B cell (primary cell): ENCODE measurements at regions not wholly inside any gene's neighbourhood (a gene's known extent, or its start where the extent isn't known, plus 50 kb on each side); places are given as distances from the start of the nearest gene placed in this dataset.

Experiments
- ATAC-seq: fragments of 200-7000 bp; cut with Tn5 transposase; one replicate; pipeline ENCODE4 v1.10.0; 2021; ENCODE audit warnings: low read depth, mild to moderate bottlenecking, moderate number of reproducible peaks, moderate library complexity
- CTCF ChIA-PET: fragments of 350-600 bp; sonication (Branson Sonifier 250); formaldehyde crosslinking; loops from one replicate; lab custom pipeline; 2021; ENCODE audit warnings: antibody characterized with exemption, inconsistent platforms; lab: Charles Lee
- POLR2A ChIA-PET: fragments of 350-600 bp; sonication (Branson Sonifier 250); formaldehyde crosslinking; loops from one replicate; lab custom pipeline; 2021; ENCODE audit warnings: antibody characterized with exemption; lab: Charles Lee
- DNase-seq: peaks from one replicate; pipeline ENCODE4 v3.0.0; 2013
- H2AFZ ChIP-seq: 2 replicates; pipeline ENCODE4 v1.6.1; 2012; ENCODE audit warnings: mild to moderate bottlenecking, low read depth, low read length; ENCODE audit not compliant: insufficient read depth, poor library complexity, severe bottlenecking
- H3K27ac ChIP-seq, 2 donors: 1 replicate in 1 of 2; 2 replicates in 1 of 2; pipeline ENCODE4 v1.5.1; 2012 to 2013; ENCODE audit warnings: low read length in 2 of 2, mild to moderate bottlenecking in 2 of 2, moderate library complexity in 1 of 2
- H3K27me3 ChIP-seq, 4 experiments: fragments of 200-600 bp in 1 of 4; sonication (generic) in 1 of 4; replicated peaks in 1 of 4; 1 replicate in 2 of 4; 2 replicates in 2 of 4; pipeline versions ENCODE4 v1.6.1 to v1.7.0; 2013 to 2016; ENCODE audit warnings: low read length in 3 of 4, mild to moderate bottlenecking in 2 of 4, mixed read lengths in 1 of 4, moderate library complexity in 1 of 4; ENCODE audit not compliant: insufficient read depth in 4 of 4, control insufficient read depth in 3 of 4; ENCODE audit errors: control extremely low read depth in 1 of 4
- H3K36me3 ChIP-seq, 2 experiments: replicated peaks in 1 of 2; 1 replicate in 1 of 2; 2 replicates in 1 of 2; pipeline versions ENCODE4 v1.6.1 to v1.7.1; 2013; ENCODE audit warnings: low read length in 1 of 2; ENCODE audit not compliant: insufficient read depth in 2 of 2, control insufficient read depth in 1 of 2; ENCODE audit errors: control extremely low read depth in 1 of 2, extremely low read depth in 1 of 2
- H3K4me1 ChIP-seq, 2 donors: fragments of 200-600 bp in 1 of 2; sonication (generic) in 1 of 2; 1 replicate in 1 of 2; 2 replicates in 1 of 2; pipeline versions ENCODE4 v1.5.1 to v1.6.1; 2013 to 2017; ENCODE audit warnings: low read length in 2 of 2; ENCODE audit not compliant: control insufficient read depth in 2 of 2, insufficient read depth in 2 of 2
- H3K4me2 ChIP-seq: replicated peaks from 2 replicates; pipeline ENCODE3; 2012; ENCODE audit warnings: mild to moderate bottlenecking, low read depth, low read length; ENCODE audit not compliant: poor library complexity, severe bottlenecking
- H3K4me3 ChIP-seq, 5 experiments: fragments of 200-600 bp in 1 of 5; sonication (generic) in 1 of 5; 1 replicate in 3 of 5; 2 replicates in 2 of 5; pipeline versions ENCODE4 v1.5.1 to v1.7.0; 2011 to 2016; ENCODE audit warnings: low read length in 4 of 5, mild to moderate bottlenecking in 4 of 5, low read depth in 2 of 5, control low read depth in 1 of 5, moderate library complexity in 1 of 5; ENCODE audit not compliant: insufficient read depth in 1 of 5; ENCODE audit errors: control extremely low read depth in 1 of 5, extremely low read depth in 1 of 5
- H3K79me2 ChIP-seq: fragments of 200-600 bp; sonication (generic); one replicate; pipeline ENCODE4 v1.6.0; 2016; ENCODE audit warnings: low read length; ENCODE audit not compliant: control insufficient read depth, insufficient read depth
- H3K9ac ChIP-seq: fragments of 200-600 bp; sonication (generic); 2 replicates; pipeline ENCODE4 v1.6.1; 2017; ENCODE audit warnings: mild to moderate bottlenecking, low read length, moderate library complexity
- H3K9me3 ChIP-seq, 3 donors: one replicate each; pipeline versions ENCODE4 v1.6.1 to v1.7.1; 2013; ENCODE audit warnings: low read length in 2 of 3; ENCODE audit not compliant: control insufficient read depth in 2 of 3, insufficient read depth in 1 of 3; ENCODE audit errors: control extremely low read depth in 1 of 3
- H4K20me1 ChIP-seq: 2 replicates; pipeline ENCODE4 v1.6.0; 2012; ENCODE audit warnings: mild to moderate bottlenecking, low read length; ENCODE audit not compliant: insufficient read depth, control insufficient read depth, poor library complexity, severe bottlenecking
- H3K27ac Mint-ChIP-seq: one replicate; pipeline ENCODE4 v1.8.0; 2021; ENCODE audit warnings: mixed read lengths
- H3K27me3 Mint-ChIP-seq: one replicate; pipeline ENCODE4 v1.8.0; 2021; ENCODE audit warnings: mixed read lengths
- H3K4me1 Mint-ChIP-seq: one replicate; pipeline ENCODE4 v1.8.0; 2021; ENCODE audit warnings: mixed read lengths
- H3K4me3 Mint-ChIP-seq: one replicate; pipeline ENCODE4 v1.8.0; 2021; ENCODE audit warnings: mixed read lengths
- H3K9me3 Mint-ChIP-seq: one replicate; pipeline ENCODE4 v1.8.0; 2022; ENCODE audit warnings: mixed read lengths; ENCODE audit not compliant: insufficient read depth
- CTCF ChIP-seq: fragments of 200-600 bp; IDR thresholded peaks from one replicate; pipeline ENCODE4 v1.8.0; 2022; ENCODE audit warnings: antibody characterized with exemption, mild to moderate bottlenecking
- EZH2 ChIP-seq: IDR thresholded peaks from 2 replicates; pipeline ENCODE4 v1.6.1; 2012; ENCODE audit warnings: borderline replicate concordance, low read depth, mild to moderate bottlenecking, moderate library complexity, low read length; ENCODE audit not compliant: insufficient read depth, poor library complexity, severe bottlenecking
- WGBS: methylation state at CpG from one replicate; pipeline ENCODE4 v1.1.5; 2013; ENCODE audit warnings: missing lambda C conversion rate; ENCODE audit not compliant: insufficient coverage; 5-methylcytosine and 5-hydroxymethylcytosine counted together
- intact Hi-C: fragments of 100-400 bp; cut with micrococcal nuclease; formaldehyde crosslinking; loops from one replicate; pipeline ENCODE4 v1.10.0; 2022

- Mint-ChIP-seq H3K4me3 (no peak overlapping the region), H3K4me1 (no peaks in the 10 kb centered on the region), H3K27me3 (no peaks in the 10 kb centered on the region), H3K27ac (no peak overlapping the region), H3K9me3 (no peaks in the 10 kb centered on the region)
- ChIA-PET POLR2A (no interaction called here), CTCF (no interaction called here)
- no peaks in the 10 kb centered on the region for H4K20me1 ChIP-seq
- no peak overlapping the region for H3K4me3 ChIP-seq
- peaks cover 0 to 2% (median 0%) of the 10 kb centered on the region in 3 donors for H3K9me3 ChIP-seq
- no peaks in the 10 kb centered on the region for H3K36me3 ChIP-seq
- no peak overlapping the region for H3K4me2 ChIP-seq
- H3K4me1 ChIP-seq = no peaks in the 10 kb centered on the region
- intact Hi-C loops = no loop called here
- WGBS = 91% methylated on average over 10 of the region's 11 CpGs
- TF ChIP-seq CTCF = no peak
- no peak for TF ChIP-seq EZH2
- DNase-seq (no peak), ATAC-seq (no peak)
- no peaks in the 10 kb centered on the region for H3K27me3 ChIP-seq
- no peak overlapping the region for H3K9ac ChIP-seq
- no peak overlapping the region for H3K27ac ChIP-seq
- H3K79me2 ChIP-seq = no peaks in the 10 kb centered on the region
- no peak overlapping the region for H2AFZ ChIP-seq
Measured at GRCh38 chr11:23520226-23520960, 660.1 kb upstream of the CCDC179 start.

DNA sequence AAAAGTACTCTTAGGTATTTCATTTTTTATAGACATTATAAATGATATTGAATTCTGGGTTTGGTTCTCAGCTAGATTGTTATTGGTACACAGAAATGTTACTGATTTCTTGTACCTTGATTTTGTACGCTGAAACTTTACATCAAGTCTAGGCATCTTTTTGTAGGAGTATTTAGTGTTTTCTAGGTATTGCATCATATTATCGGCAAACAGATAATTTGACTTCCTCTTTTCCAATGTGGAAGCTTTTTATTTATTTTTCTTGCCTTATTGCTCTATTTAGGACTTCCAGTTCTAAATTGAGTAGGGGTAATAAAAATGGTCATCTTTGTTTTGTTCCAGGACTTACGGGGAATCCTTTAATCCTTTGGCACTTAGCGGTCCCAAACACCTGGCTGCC, 676.6 kb upstream of the CCDC179 start:
- ATAC-seq (no peak), DNase-seq (no peak)
- no peak overlapping the region for H2AFZ ChIP-seq
- no peaks in the 10 kb centered on the region for H3K4me1 ChIP-seq
- H3K79me2 ChIP-seq = no peaks in the 10 kb centered on the region
- Mint-ChIP-seq H3K9me3 (no peaks in the 10 kb centered on the region), H3K4me3 (no peak overlapping the region), H3K27ac (no peak overlapping the region), H3K27me3 (no peaks in the 10 kb centered on the region), H3K4me1 (peaks cover 2% of the 10 kb centered on the region)
- no peaks in the 10 kb centered on the region for H3K27me3 ChIP-seq
- no peaks in the 10 kb centered on the region for H4K20me1 ChIP-seq
- no peak for TF ChIP-seq EZH2
- no peak for TF ChIP-seq CTCF
- H3K4me2 ChIP-seq = no peak overlapping the region
- H3K4me3 ChIP-seq = no peak overlapping the region
- no peaks in the 10 kb centered on the region for H3K9me3 ChIP-seq
- no peak overlapping the region for H3K9ac ChIP-seq
- H3K27ac ChIP-seq = no peak overlapping the region
- ChIA-PET POLR2A (no interaction called here), CTCF (no interaction called here)
- 89% methylated on average over 2 of the region's 4 CpGs for WGBS
- H3K36me3 ChIP-seq = no peaks in the 10 kb centered on the region
- intact Hi-C loops = no loop called here
